Right lobe of liver (tissue), 6 donors: ENCODE measurements at regions not wholly inside any gene's neighbourhood (a gene's known extent, or its start where the extent isn't known, plus 50 kb on each side); places are given as distances from the start of the nearest gene placed in this dataset.

Experiments used
- ATAC-seq, 4 donors: fragments of 200-7000 bp; cut with Tn5 transposase; one replicate each; pipeline ENCODE4 v1.9.1; 2020; ENCODE audit warnings: mild to moderate bottlenecking in 4 of 4, moderate library complexity in 4 of 4
- DNase-seq, 3 donors: peaks; one replicate each; pipeline ENCODE4 v3.0.0-alpha.2; 2020
- H3K27ac ChIP-seq, 3 donors: fragments of 200-600 bp; one replicate each; pipeline ENCODE4 v1.8.0; 2022
- H3K27me3 ChIP-seq, 2 donors: fragments of 200-600 bp; one replicate each; pipeline ENCODE4 v1.8.0; 2022
- H3K36me3 ChIP-seq, 4 donors: fragments of 200-600 bp; sonication (generic) in 1 of 4; one replicate each; pipeline versions ENCODE4 v1.5.1 to v1.8.0; 2017 to 2022; ENCODE audit warnings: control low read depth in 1 of 4
- H3K4me1 ChIP-seq, 4 donors: fragments of 200-600 bp; sonication (generic) in 1 of 4; one replicate each; pipeline versions ENCODE4 v1.5.1 to v1.8.0; 2017 to 2022; ENCODE audit warnings: control low read depth in 1 of 4
- H3K4me3 ChIP-seq, 3 donors: fragments of 200-600 bp; one replicate each; pipeline ENCODE4 v1.8.0; 2022
- H3K9me3 ChIP-seq, 4 donors: fragments of 200-600 bp; sonication (generic) in 1 of 4; one replicate each; pipeline versions ENCODE4 v1.5.1 to v1.8.0; 2017 to 2022; ENCODE audit warnings: control low read depth in 1 of 4
- CTCF ChIP-seq, 4 donors: fragments of 200-600 bp in 3 of 4; fragments of 450-650 bp in 1 of 4; IDR thresholded peaks; one replicate each; pipeline versions ENCODE4 v1.5.1 to v1.8.0; 2016 to 2022; ENCODE audit warnings: antibody characterized with exemption in 4 of 4, mild to moderate bottlenecking in 2 of 4
- POLR2A ChIP-seq: fragments of 450-650 bp; IDR thresholded peaks from one replicate; pipeline ENCODE4 v1.6.1; 2017; ENCODE audit warnings: antibody characterized with exemption, mild to moderate bottlenecking
- WGBS: methylation state at CpG from one replicate; pipeline ENCODE4 v1.1.6; 2018; ENCODE audit warnings: low coverage, low lambda C conversion rate; ENCODE audit not compliant: insufficient coverage; ENCODE audit errors: missing lambda C conversion rate; 5-methylcytosine and 5-hydroxymethylcytosine counted together
- intact Hi-C, 2 donors: fragments of 100-400 bp; cut with DNase I; formaldehyde crosslinking; loops; one replicate each; pipeline versions ENCODE4 v1.11.2 to v1.14.1; 2022
- donor health status: DM: no; HTN: yes; CAD: no.
- donor health status: DM: no; HTN: no; CAD: no.
- donor health status: DM: no; HTN: no; CAD: no.
- donor health status: DM: no; HTN: yes; CAD: no.
- donor health status: DM: no; HTN: yes; CAD: no.

- DNase-seq: no peak
- no peak for ATAC-seq
- no peak overlapping the region for H3K27ac ChIP-seq
- 89% methylated on average over 10 of the region's 14 CpGs for WGBS
- H3K9me3 ChIP-seq: no peaks in the 10 kb centered on the region
- no peak overlapping the region for H3K4me3 ChIP-seq
- TF ChIP-seq POLR2A (no peak), CTCF (IDR thresholded peaks at IDR 0.05) (no peak)
- no peaks in the 10 kb centered on the region for H3K36me3 ChIP-seq
- no peaks in the 10 kb centered on the region for H3K27me3 ChIP-seq
- H3K4me1 ChIP-seq: no peaks in the 10 kb centered on the region
- intact Hi-C loops: no loop called here
Observed at GRCh38 chr9:90021216-90021906, 416.5 kb downstream of the GADD45G start.

- no CpG with 5 or more reads among the region's 3 CpGs for WGBS
- no peak overlapping the region for H3K27ac ChIP-seq
- TF ChIP-seq CTCF (IDR thresholded peaks at IDR 0.05) (no peak), POLR2A (no peak)
- ATAC-seq (no peak), DNase-seq (no peak)
- no peaks in the 10 kb centered on the region for H3K4me1 ChIP-seq
- no peaks in the 10 kb centered on the region for H3K27me3 ChIP-seq
- no peak overlapping the region for H3K4me3 ChIP-seq
- intact Hi-C loops: no loop called here
- no peaks in the 10 kb centered on the region for H3K36me3 ChIP-seq
- no peaks in the 10 kb centered on the region for H3K9me3 ChIP-seq
Observed at GRCh38 chr9:90022474-90022873, 417.7 kb downstream of the GADD45G start.

GRCh38 chr9:90023861-90024260 is 419.0 kb downstream of the GADD45G start:
- Histone ChIP-seq H3K9me3 (no peaks in the 10 kb centered on the region), H3K4me3 (no peak overlapping the region), H3K27ac (no peak overlapping the region), H3K36me3 (no peaks in the 10 kb centered on the region), H3K27me3 (no peaks in the 10 kb centered on the region), H3K4me1 (no peaks in the 10 kb centered on the region)
- ATAC-seq: no peak
- WGBS: 70% methylated on average over 4 of the region's 5 CpGs
- TF ChIP-seq POLR2A (no peak), CTCF (IDR thresholded peaks at IDR 0.05) (no peak)
- DNase-seq: no peak
- intact Hi-C loops: no loop called here

GRCh38 chr9:90024409-90024808 is 419.6 kb downstream of the GADD45G start:
- intact Hi-C loops: no loop called here
- 54% methylated on average over 3 of the region's 3 CpGs for WGBS
- no peaks in the 10 kb centered on the region for H3K27me3 ChIP-seq
- no peak overlapping the region for H3K27ac ChIP-seq
- no peaks in the 10 kb centered on the region for H3K36me3 ChIP-seq
- H3K4me3 ChIP-seq: no peak overlapping the region
- H3K9me3 ChIP-seq: no peaks in the 10 kb centered on the region
- DNase-seq (no peak), ATAC-seq (peak in 3 of 4 donors; percentile 18 to 30 (median 22))
- TF ChIP-seq POLR2A (no peak), CTCF (IDR thresholded peaks at IDR 0.05) (no peak)
- no peaks in the 10 kb centered on the region for H3K4me1 ChIP-seq

- intact Hi-C loops: no loop called here
Observed at GRCh38 chr9:90024823-90025222, 420.0 kb downstream of the GADD45G start.

More at GRCh38 chr9:90024823-90025222, 420.0 kb downstream of the GADD45G start:
- no peaks in the 10 kb centered on the region for H3K36me3 ChIP-seq
- no peaks in the 10 kb centered on the region for H3K9me3 ChIP-seq
- H3K27ac ChIP-seq: no peak overlapping the region
- no peak overlapping the region for H3K4me3 ChIP-seq
- no peak for TF ChIP-seq POLR2A
- TF ChIP-seq CTCF (IDR thresholded peaks at IDR 0.05): no peak
- ATAC-seq: peak in 3 of 4 donors; percentile 13 to 54 (median 30)
- 63% methylated on average over 2 of the region's 9 CpGs for WGBS
- H3K4me1 ChIP-seq: no peaks in the 10 kb centered on the region
- no peaks in the 10 kb centered on the region for H3K27me3 ChIP-seq
- DNase-seq: no peak
